ENCODE measurements at regions not wholly inside any gene's neighbourhood (a gene's known extent, or its start where the extent isn't known, plus 50 kb on each side); places are given as distances from the start of the nearest gene placed in this dataset.

GRCh38 chr17:71189493-71189831 lies 931.4 kb upstream of the SOX9 start:
- TF ChIP-seq, protein P1, sequence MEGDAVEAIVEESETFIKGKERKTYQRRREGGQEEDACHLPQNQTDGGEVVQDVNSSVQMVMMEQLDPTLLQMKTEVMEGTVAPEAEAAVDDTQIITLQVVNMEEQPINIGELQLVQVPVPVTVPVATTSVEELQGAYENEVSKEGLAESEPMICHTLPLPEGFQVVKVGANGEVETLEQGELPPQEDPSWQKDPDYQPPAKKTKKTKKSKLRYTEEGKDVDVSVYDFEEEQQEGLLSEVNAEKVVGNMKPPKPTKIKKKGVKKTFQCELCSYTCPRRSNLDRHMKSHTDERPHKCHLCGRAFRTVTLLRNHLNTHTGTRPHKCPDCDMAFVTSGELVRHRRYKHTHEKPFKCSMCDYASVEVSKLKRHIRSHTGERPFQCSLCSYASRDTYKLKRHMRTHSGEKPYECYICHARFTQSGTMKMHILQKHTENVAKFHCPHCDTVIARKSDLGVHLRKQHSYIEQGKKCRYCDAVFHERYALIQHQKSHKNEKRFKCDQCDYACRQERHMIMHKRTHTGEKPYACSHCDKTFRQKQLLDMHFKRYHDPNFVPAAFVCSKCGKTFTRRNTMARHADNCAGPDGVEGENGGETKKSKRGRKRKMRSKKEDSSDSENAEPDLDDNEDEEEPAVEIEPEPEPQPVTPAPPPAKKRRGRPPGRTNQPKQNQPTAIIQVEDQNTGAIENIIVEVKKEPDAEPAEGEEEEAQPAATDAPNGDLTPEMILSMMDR (IDR thresholded peaks at IDR 0.05), result no peak
- TF ChIP-seq POLR2A (IDR thresholded peaks at IDR 0.05), result no peak

All from Peyer's patch (tissue), 4 donors.